Kidney (tissue), 13 donors: ENCODE measurements at regions not wholly inside any gene's neighbourhood (a gene's known extent, or its start where the extent isn't known, plus 50 kb on each side); places are given as distances from the start of the nearest gene placed in this dataset.

Source experiments
- DNase-seq, 5 donors: peaks; one replicate each; pipeline ENCODE4 v3.0.0-alpha.2; 2013 to 2020
- FAIRE-seq: peaks from 2 replicates; lab custom pipeline; 2012; peaks lifted over from hg19 to GRCh38; lab: Jason Lieb, UNC
- H3K27ac ChIP-seq, 2 donors: one replicate each; pipeline ENCODE4 v1.7.0; 2013; ENCODE audit warnings: low read depth in 2 of 2, low read length in 2 of 2, inconsistent platforms in 1 of 2
- H3K27me3 ChIP-seq: one replicate; pipeline ENCODE4 v1.7.1; 2013; ENCODE audit warnings: low read length, inconsistent platforms; ENCODE audit not compliant: control insufficient read depth, insufficient read depth
- H3K36me3 ChIP-seq, 3 donors: one replicate each; pipeline versions ENCODE4 v1.7.0 to v1.7.1; 2013; ENCODE audit warnings: low read length in 3 of 3, control low read depth in 1 of 3, inconsistent platforms in 1 of 3; ENCODE audit not compliant: insufficient read depth in 3 of 3, control insufficient read depth in 2 of 3
- H3K4me1 ChIP-seq, 3 donors: one replicate each; pipeline versions ENCODE4 v1.7.0 to v1.7.1; 2013; ENCODE audit warnings: low read length in 3 of 3, inconsistent platforms in 1 of 3, low read depth in 1 of 3; ENCODE audit not compliant: control insufficient read depth in 2 of 3, insufficient read depth in 2 of 3
- H3K4me3 ChIP-seq, 3 donors: one replicate each; pipeline versions ENCODE4 v1.7.0 to v1.8.1; 2013; ENCODE audit warnings: low read length in 3 of 3, control low read depth in 1 of 3, inconsistent platforms in 1 of 3
- H3K9ac ChIP-seq, 3 donors: one replicate each; pipeline versions ENCODE4 v1.7.0 to v1.7.1; 2013; ENCODE audit warnings: low read length in 3 of 3, control low read depth in 1 of 3, inconsistent platforms in 1 of 3
- H3K9me3 ChIP-seq, 3 donors: one replicate each; pipeline versions ENCODE4 v1.7.0 to v1.7.1; 2013; ENCODE audit warnings: low read length in 3 of 3, control low read depth in 1 of 3, inconsistent platforms in 1 of 3; ENCODE audit not compliant: control insufficient read depth in 2 of 3, insufficient read depth in 1 of 3
- CTCF ChIP-seq: IDR thresholded peaks from 3 replicates; pipeline ENCODE4 v1.5.1; 2012; ENCODE audit warnings: mild to moderate bottlenecking, moderate library complexity, borderline replicate concordance; ENCODE audit not compliant: insufficient read depth; ENCODE audit errors: extremely low read depth
- intact Hi-C: fragments of 100-400 bp; cut with DNase I; formaldehyde crosslinking; loops from one replicate; pipeline ENCODE4 v1.11.1; 2022
- donor health status: control.
- donor health status: control.
- donor health status: control.
- donor health status: control.
- donor health status: control.
- donor health status: DM: yes; HTN: yes; CAD: no.
- donor health status: Normal renal cell carcinoma (clear cell type).

GRCh38 chr6:100990070-100990469, 108.9 kb upstream of the ASCC3 start:
- no peaks in the 10 kb centered on the region for H3K9me3 ChIP-seq
- no peaks in the 10 kb centered on the region for H3K36me3 ChIP-seq
- no peaks in the 10 kb centered on the region for H3K4me1 ChIP-seq
- TF ChIP-seq CTCF = no peak
- no peaks in the 10 kb centered on the region for H3K27me3 ChIP-seq
- intact Hi-C loops = no loop called here
- H3K27ac ChIP-seq = no peak overlapping the region
- no peak overlapping the region for H3K9ac ChIP-seq
- H3K4me3 ChIP-seq = no peak overlapping the region
- no peak for DNase-seq
- no peak for FAIRE-seq

GRCh38 chr6:100996409-100996808, 115.3 kb upstream of the ASCC3 start:
- FAIRE-seq (no peak), DNase-seq (no peak)
- no peak overlapping the region for H3K4me3 ChIP-seq
- H3K27ac ChIP-seq = no peak overlapping the region
- no peak overlapping the region for H3K9ac ChIP-seq
- no peaks in the 10 kb centered on the region for H3K36me3 ChIP-seq
- intact Hi-C loops = no loop called here
- H3K4me1 ChIP-seq = no peaks in the 10 kb centered on the region
- TF ChIP-seq CTCF = no peak
- H3K9me3 ChIP-seq = no peaks in the 10 kb centered on the region
- H3K27me3 ChIP-seq = no peaks in the 10 kb centered on the region

- FAIRE-seq (no peak), DNase-seq (no peak)
- H3K4me1 ChIP-seq = no peaks in the 10 kb centered on the region
- no peak overlapping the region for H3K27ac ChIP-seq
- intact Hi-C loops = no loop called here
- TF ChIP-seq CTCF = no peak
- H3K9ac ChIP-seq = no peak overlapping the region
- peaks cover 0 to 3% (median 0%) of the 10 kb centered on the region in 3 donors for H3K9me3 ChIP-seq
- no peaks in the 10 kb centered on the region for H3K36me3 ChIP-seq
- H3K4me3 ChIP-seq = no peak overlapping the region
- no peaks in the 10 kb centered on the region for H3K27me3 ChIP-seq
Measured at GRCh38 chr6:100998111-100998510, 117.0 kb upstream of the ASCC3 start.

- intact Hi-C loops = no loop called here
- no peak for FAIRE-seq
Measured at GRCh38 chr6:100999034-100999597, 118.0 kb upstream of the ASCC3 start.

More at GRCh38 chr6:100999034-100999597, 118.0 kb upstream of the ASCC3 start:
- no peak for TF ChIP-seq CTCF
- Histone ChIP-seq H3K4me3 (no peak overlapping the region), H3K9me3 (peaks cover 0 to 3% (median 0%) of the 10 kb centered on the region in 3 donors), H3K9ac (no peak overlapping the region), H3K27ac (no peak overlapping the region), H3K36me3 (no peaks in the 10 kb centered on the region), H3K4me1 (no peaks in the 10 kb centered on the region), H3K27me3 (no peaks in the 10 kb centered on the region)
- DNase-seq = no peak
